ENCODE measurements at regions not wholly inside any gene's neighbourhood (a gene's known extent, or its start where the extent isn't known, plus 50 kb on each side); places are given as distances from the start of the nearest gene placed in this dataset.
"Not testable (repeated sequence)": the region's sequence is repeated elsewhere in the genome, so short reads cannot be mapped to it uniquely, and the experiment has no call there.

GRCh38 chr13:103883164-103883563 lies 816.9 kb upstream of the SLC10A2 start:
- DNase-seq (ENCODE audit: low read depth), result no peak

GRCh38 chr13:103880146-103880545 lies 813.9 kb upstream of the SLC10A2 start:
- DNase-seq (ENCODE audit: low read depth), result not testable (repeated sequence)

GRCh38 chr13:103878891-103879605 lies 812.8 kb upstream of the SLC10A2 start:
- no peak for DNase-seq (ENCODE audit: low read depth)

GRCh38 chr13:103876571-103876970 lies 810.4 kb upstream of the SLC10A2 start:
- DNase-seq (ENCODE audit: low read depth), result no peak

- no peak for DNase-seq (ENCODE audit: low read depth)
Observed at GRCh38 chr13:103873725-103874124, 807.5 kb upstream of the SLC10A2 start.

- DNase-seq (ENCODE audit: low read depth), result no peak
Observed at GRCh38 chr13:103866048-103866447, 799.8 kb upstream of the SLC10A2 start.

GRCh38 chr13:103862525-103862924 lies 796.3 kb upstream of the SLC10A2 start:
- DNase-seq (ENCODE audit: low read depth), result no peak

GRCh38 chr13:103859952-103860351 lies 793.7 kb upstream of the SLC10A2 start:
- no peak for DNase-seq (ENCODE audit: low read depth)

GRCh38 chr13:103852036-103852435 lies 785.8 kb upstream of the SLC10A2 start:
- DNase-seq (ENCODE audit: low read depth), result no peak

- no peak for DNase-seq (ENCODE audit: low read depth)
Observed at GRCh38 chr13:103844471-103844870, 778.3 kb upstream of the SLC10A2 start.

- DNase-seq (ENCODE audit: low read depth), result no peak
Observed at GRCh38 chr13:103839460-103839859, 773.2 kb upstream of the SLC10A2 start.

GRCh38 chr13:103835052-103835451 lies 768.8 kb upstream of the SLC10A2 start:
- no peak for DNase-seq (ENCODE audit: low read depth)

GRCh38 chr13:103833294-103833852 lies 767.2 kb upstream of the SLC10A2 start:
- DNase-seq (ENCODE audit: low read depth), result no peak

GRCh38 chr13:103815619-103816018 lies 749.4 kb upstream of the SLC10A2 start:
- DNase-seq (ENCODE audit: low read depth), result no peak

- no peak for DNase-seq (ENCODE audit: low read depth)
Observed at GRCh38 chr13:103812971-103813370, 746.8 kb upstream of the SLC10A2 start.

GRCh38 chr13:103812558-103812957 lies 746.3 kb upstream of the SLC10A2 start:
- DNase-seq (ENCODE audit: low read depth), result no peak

- DNase-seq (ENCODE audit: low read depth), result no peak
Observed at GRCh38 chr13:103810026-103810425, 743.8 kb upstream of the SLC10A2 start.

- DNase-seq (ENCODE audit: low read depth), result no peak
Observed at GRCh38 chr13:103805771-103806170, 739.6 kb upstream of the SLC10A2 start.

GRCh38 chr13:103803349-103803748 lies 737.1 kb upstream of the SLC10A2 start:
- no peak for DNase-seq (ENCODE audit: low read depth)

GRCh38 chr13:103799028-103799427 lies 732.8 kb upstream of the SLC10A2 start:
- DNase-seq (ENCODE audit: low read depth), result no peak

- no peak for DNase-seq (ENCODE audit: low read depth)
Observed at GRCh38 chr13:103795892-103796478, 729.8 kb upstream of the SLC10A2 start.

- no peak for DNase-seq (ENCODE audit: low read depth)
Observed at GRCh38 chr13:103794526-103794925, 728.3 kb upstream of the SLC10A2 start.

GRCh38 chr13:103788061-103788652 lies 721.9 kb upstream of the SLC10A2 start:
- no peak for DNase-seq (ENCODE audit: low read depth)
